ENCODE measurements at regions not wholly inside any gene's neighbourhood (a gene's known extent, or its start where the extent isn't known, plus 50 kb on each side); places are given as distances from the start of the nearest gene placed in this dataset.

GRCh38 chr5:20262896-20263295 is 274.9 kb upstream of the CDH18 start:
- no peak for DNase-seq

- DNase-seq = no peak
These were observed 266.7 kb upstream of the CDH18 start for GRCh38 chr5:20254748-20255147.

DNA sequence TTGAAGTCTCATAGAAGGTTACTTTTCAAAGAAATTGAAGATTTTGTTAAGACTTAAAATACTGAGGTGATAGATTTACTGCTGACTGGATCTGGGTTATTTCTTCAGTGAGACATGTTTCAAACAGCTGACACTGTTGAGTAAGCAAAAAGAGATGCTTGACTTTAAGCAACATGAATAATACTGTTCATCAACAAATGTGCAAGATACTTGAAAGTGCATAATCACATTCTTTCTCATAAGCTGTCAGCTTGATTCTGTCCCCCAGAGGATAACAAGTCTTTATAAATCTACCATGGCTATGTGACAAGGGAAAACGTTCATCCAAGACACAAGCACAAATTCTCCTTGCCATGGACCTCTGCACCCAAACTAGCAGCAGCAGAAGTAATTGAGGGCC is 260.1 kb upstream of the CDH18 start:
- no peak for DNase-seq

GRCh38 chr5:20245432-20245974 is 257.5 kb upstream of the CDH18 start:
- no peak for DNase-seq

- no peak for DNase-seq
These were observed 253.4 kb upstream of the CDH18 start for GRCh38 chr5:20241351-20241750.

DNA sequence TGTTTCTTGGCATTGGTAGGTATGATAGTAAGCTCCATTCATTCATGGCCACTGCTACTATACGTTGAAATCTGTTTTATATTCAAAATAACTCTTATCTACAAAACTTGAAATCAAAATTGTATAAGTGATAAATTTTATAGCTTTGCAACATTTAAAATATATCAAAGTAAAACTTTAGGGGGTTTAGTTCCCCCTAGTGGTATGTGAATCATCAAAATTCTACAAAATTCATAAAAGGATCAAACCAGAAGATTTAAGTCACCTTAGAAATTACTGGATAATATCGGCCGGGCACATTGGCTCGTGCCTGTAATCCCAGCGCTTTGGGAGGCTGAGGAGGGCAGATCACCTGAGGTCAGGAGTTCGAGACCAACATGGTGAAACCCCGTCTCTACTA is 243.0 kb upstream of the CDH18 start:
- DNase-seq = no peak

GRCh38 chr5:20230010-20230409 is 242.0 kb upstream of the CDH18 start:
- no peak for DNase-seq

- no peak for DNase-seq
These were observed 241.5 kb upstream of the CDH18 start for GRCh38 chr5:20229303-20230005.

- DNase-seq = no peak
These were observed 237.0 kb upstream of the CDH18 start for GRCh38 chr5:20224966-20225365.

DNA sequence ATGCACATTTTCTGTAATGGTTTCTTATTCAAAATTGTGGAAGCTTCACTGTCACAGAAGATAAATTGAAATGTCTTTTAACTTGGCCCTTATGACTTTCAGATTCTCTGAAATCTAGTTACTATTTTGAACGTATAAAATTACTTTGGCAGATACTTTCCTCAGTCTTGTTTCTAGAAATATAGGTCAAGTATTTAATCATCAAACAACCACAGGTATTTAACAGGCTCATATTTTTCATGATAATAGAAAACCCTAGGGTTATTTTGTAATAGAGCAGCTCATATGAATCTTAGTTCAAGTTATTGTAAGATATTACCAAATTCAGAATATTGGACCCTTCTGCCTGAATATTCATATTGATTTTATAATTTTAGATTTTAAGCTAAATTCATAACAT is 236.0 kb upstream of the CDH18 start:
- DNase-seq = no peak

DNA sequence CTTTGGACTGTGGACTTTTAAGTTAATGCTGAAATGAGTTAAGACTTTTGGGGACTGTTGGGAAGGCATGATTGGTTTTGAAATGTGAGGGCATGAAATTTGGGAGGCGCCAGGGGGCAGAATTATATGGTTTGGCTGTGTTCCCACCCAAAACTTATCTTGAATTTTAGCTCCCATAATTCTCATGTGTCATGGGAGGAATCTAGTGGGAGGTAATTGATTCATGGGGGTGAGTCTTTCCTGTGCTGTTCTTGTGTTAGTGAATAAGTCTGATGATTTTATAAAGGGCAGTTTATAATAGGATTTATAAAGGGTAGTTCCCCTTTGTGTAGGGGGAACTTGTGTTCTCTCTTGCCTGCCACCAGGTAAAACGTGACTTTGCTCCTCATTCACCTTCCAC is 235.5 kb upstream of the CDH18 start:
- DNase-seq = no peak

- DNase-seq = no peak
These were observed 227.3 kb upstream of the CDH18 start for GRCh38 chr5:20215257-20215656.

GRCh38 chr5:20213803-20214202 is 225.8 kb upstream of the CDH18 start:
- no peak for DNase-seq

GRCh38 chr5:20212701-20213100 is 224.7 kb upstream of the CDH18 start:
- no peak for DNase-seq

DNA sequence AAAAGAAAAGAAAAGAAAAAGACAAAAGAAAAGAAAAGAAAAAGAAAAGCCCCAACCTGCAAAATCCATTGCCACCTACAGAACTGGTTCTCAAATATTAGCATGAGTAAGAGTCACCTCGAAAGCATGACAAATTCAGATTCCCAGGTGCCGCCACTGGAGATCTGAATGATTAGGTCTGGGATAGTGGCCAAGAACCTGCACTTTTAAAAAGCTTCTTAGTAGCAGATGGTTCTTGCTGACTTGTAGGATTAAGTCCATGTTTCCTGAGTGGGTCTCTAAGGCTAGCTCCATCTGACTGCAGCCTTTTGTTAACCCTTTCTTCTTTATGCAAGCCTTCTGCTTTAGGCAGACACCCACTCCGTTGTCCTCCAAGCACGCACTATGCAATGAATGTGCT is 178.5 kb upstream of the CDH18 start:
- DNase-seq = no peak

- no peak for DNase-seq
These were observed 170.0 kb upstream of the CDH18 start for GRCh38 chr5:20158006-20158405.

DNA sequence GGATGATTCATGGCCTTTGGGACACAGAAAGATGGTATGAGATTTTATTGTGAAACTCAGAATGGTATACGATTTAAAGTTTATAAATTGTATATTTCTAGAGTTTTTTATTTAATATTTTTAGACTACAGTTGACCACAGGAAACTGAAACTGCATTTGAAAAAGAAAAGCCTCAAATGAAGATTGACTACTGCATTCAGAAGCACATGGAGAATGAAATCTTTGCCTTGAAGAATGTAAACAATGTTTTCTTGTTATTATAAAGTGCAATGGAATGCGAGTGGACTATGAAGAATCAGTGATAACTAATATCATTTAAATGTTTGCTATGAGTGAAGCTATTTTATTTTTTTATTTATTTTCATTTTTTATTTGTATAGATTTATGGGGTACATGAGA is 169.1 kb upstream of the CDH18 start:
- no peak for DNase-seq

- no peak for DNase-seq
These were observed 157.2 kb upstream of the CDH18 start for GRCh38 chr5:20145240-20145639.

- no peak for DNase-seq
These were observed 141.5 kb upstream of the CDH18 start for GRCh38 chr5:20129501-20129900.

GRCh38 chr5:20128343-20128742 is 140.3 kb upstream of the CDH18 start:
- DNase-seq = no peak

GRCh38 chr5:20114526-20114925 is 126.5 kb upstream of the CDH18 start:
- DNase-seq = no peak

DNA sequence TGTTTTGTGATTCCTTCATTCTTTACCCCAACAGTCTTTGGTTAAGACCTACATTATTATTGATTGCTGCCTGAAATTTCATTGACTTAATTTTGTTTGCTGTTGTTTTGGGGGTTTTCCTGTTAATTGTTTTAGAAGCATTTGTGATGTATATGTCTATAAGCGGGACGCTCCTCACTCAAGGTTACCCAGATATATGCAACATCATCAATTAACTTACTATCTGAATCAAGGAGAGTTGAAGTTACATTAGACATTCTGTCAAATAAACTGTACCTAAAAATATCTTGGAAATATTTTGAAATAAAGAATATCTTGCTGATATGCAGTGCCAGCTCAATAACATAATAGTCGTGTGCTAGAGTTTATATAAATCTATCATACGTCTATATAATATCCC is 125.9 kb upstream of the CDH18 start:
- no peak for DNase-seq

- no peak for DNase-seq
These were observed 125.2 kb upstream of the CDH18 start for GRCh38 chr5:20113031-20113715.

- DNase-seq = no peak
These were observed 121.3 kb upstream of the CDH18 start for GRCh38 chr5:20109326-20109725.

GRCh38 chr5:20105915-20106314 is 117.9 kb upstream of the CDH18 start:
- no peak for DNase-seq

Data from GF-D8 (cell line).